HG02763 (cell line): ENCODE measurements at regions not wholly inside any gene's neighbourhood (a gene's known extent, or its start where the extent isn't known, plus 50 kb on each side); places are given as distances from the start of the nearest gene placed in this dataset.

Experiments
- ATAC-seq: cut with Tn5 transposase; IDR thresholded peaks from one replicate; pipeline ENCODE4 v1.9.1; 2021; ENCODE audit warnings: mild to moderate bottlenecking, moderate library complexity; ENCODE audit not compliant: unreplicated experiment

DNA sequence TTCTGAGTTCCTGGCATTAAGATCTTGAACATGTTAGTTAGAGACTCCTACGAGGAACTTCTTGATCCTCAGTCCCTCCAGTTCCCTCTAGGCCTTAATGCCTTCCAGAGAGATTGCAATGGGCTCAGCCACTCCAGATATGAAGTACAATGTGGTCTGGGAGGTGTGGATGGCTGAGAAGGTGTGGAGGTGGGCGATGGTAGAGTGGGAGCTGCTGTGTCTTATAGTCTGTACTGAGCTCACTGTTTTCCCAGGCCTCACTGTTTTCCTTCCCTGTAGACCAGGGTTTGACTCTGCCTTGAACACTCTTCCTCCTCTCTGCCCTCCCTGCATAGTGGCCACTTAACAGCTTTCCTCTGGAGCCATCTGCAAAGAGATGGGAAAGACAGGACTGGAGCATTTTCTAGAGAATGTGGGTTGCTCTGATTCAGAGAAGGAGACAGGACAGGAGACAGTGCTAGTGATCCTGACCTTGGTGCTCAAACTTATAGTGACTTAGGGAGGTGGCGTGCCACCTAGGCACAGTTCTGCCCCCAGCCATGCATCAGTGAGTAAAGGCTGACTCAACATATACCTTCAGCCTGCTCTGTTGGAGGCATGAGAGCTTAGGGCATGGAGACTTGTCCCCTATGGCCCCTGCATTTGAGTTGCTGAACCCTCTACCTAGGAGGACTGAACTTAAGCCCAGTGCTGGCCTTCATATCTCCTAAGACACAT, 129.7 kb downstream of the TDRD15 start:
- no peak for ATAC-seq

DNA sequence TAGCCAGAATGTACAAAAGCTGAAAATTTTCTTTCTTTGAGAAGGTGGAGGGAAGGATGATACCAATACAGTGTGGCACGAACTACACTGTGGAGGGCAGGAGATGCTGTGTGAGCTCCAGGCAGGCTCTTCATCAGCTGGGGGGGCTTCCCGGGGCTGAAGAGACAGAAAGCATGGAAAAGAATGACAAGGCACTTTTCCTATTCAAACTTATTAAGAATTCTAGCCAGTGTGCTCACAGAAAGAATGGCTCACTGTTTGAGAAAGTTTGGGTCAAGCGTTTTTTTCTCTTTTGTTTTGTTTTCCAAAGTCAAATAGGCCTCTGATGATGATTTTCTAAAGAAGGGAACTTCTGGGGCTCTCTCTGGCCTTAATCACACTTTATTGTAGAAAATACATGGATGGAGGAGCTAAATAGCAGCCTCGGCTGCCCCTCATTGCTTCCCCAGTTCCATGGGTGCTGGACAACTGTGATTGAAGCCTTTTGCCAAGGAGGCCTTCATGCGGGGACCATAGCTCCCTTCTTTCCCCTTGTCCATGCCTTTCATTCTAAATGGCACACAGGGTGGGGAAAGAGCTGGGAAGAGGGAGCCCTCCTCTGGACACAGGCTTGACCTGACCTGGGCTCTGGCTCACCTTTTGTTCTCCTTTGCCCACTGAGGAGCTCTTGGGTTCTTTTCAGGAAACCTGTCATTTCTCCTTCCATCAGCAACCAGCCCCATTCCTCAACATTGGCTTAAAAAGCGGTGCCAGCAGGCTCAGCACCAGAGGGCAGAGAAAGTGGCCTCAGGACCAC, 130.6 kb downstream of the TDRD15 start:
- ATAC-seq: no peak

DNA sequence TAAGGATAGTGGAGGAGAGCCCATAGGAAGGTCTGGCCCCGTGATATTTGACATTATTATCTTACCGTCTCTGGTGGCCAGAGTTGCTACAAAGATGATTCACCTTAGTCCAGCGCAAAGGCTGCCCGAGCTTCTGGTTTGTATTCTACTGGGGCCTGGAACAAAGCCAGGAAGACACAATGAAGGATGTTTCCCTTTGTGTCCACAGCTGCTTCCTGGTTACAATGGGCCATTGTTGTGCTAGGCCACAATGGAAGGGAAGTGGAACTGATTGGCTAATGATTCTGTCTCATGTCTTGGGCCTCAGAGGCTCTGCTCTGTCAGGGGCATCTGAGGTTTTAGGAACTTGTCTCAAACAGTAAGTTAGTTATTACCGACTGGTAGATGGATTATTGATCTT, 132.2 kb downstream of the TDRD15 start:
- ATAC-seq: peak; percentile 81

DNA sequence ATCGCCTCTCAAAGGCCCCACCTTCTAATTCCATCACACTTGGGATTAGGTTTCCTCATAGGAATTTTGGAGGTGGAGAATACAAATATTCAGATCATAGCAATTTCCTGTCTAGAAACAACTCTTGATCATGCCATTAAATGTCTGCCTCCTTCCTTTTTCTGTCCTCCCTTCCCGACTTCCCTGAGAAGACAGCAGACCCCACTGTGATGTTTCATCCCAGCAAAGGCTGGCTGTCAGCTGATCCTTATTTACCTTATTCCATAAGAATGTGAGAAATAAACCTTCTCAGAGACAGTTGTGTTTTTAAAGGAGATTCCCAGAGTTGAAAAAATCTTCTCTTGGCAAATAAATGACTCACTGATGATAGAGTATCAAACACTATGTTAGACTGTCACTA, 133.9 kb downstream of the TDRD15 start:
- no peak for ATAC-seq

DNA sequence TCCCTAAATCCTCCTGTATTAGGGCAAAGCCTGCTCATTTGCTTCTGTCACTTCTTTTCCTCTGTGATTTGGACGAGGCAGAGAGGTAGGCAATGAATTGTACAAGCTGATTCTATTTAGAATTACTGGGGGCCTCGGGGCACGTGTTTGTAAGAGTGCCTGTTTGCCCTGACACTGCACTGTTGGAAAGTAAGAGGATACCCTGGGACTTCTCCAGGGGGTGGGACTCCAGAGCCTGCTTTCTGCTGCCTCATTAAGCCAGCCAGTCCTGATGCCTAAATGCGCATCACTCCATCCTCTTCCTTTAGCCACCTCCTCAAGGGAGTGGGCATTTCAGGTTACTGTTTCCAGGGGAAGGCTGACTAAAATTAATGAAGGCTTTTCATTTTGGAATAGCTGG, 134.3 kb downstream of the TDRD15 start:
- no peak for ATAC-seq

DNA sequence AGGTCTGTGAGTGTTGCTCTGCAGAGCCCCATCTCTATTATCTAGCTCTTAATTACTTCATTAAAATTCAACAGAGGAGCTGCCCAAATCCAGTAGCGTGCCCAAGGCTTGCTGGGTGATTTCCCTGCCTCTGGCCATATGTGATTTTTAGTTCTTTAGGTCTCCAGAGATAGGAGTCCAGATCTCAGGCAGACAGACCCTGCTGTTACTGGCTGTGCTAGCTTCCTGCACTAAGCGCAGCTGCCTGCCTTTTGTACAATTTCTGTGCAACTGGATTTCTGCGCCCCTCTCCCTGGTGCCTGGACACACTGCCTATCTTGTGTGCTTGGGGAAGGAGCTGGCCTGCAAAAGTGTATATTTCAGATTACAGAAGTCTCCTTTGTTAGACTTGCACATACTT, 136.5 kb downstream of the TDRD15 start:
- no peak for ATAC-seq

DNA sequence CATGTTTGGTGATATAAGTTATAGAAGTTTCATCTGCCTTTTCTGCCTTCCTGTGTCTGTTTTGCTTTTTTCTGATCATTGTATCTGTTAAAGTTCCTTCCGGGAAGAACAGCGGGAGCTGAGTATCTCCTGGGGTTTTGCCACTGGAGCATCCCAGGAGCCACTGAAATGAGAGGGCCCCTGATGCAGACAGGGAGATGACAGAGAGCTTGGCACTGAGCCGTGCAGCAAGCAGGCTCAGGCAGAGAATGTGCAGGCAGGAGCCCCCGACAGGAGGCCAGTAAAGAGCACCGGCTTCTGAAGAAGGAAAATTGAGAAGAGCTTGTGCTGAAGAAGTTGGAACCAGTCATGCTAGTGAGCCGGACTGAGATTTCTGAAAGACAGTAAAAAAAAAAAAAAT, 137.8 kb downstream of the TDRD15 start:
- no peak for ATAC-seq

DNA sequence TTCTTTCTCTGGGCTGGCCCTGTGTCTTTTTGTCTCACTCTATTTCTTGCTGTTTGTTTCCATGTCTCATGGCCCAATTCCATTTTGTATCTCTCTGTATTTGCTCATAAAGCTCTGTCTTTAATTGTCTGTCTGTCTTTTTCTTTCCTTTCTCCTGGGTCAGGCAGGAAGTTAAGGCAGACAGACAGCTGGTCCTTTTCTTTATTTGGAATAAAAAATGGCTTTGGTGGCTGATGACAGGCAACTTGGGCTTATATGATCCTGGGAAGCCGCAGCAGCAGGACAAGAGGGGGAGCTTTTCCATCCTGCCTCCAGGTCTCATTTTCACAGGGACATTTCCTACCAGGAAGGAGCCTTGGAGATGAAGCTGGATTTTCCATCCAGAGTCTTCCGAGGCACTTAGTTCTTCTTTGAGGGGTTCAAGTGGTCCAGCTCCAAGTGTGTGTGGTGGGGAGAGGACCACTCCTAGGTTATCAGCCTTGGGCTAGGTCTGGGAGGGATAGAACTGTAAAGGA, 138.7 kb downstream of the TDRD15 start:
- no peak for ATAC-seq

DNA sequence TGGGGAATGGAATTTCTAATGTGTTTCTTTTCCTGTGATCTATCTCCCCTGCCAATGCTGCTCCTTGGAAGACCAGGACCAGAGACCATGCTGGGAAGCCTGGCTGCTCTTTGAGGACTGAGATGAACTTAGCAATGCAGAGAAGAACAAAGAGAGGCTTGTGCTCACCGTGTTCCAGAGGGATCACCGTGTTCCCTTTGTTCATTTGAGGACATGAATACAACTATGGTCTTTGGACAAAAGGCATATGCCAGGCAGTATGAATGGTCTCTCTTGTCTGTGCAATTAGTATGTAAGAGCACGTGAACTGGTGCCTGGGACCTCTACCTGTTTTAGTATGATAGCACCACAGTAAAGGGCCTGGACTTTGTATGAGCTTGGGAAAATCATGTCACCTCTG, 139.9 kb downstream of the TDRD15 start:
- no peak for ATAC-seq

DNA sequence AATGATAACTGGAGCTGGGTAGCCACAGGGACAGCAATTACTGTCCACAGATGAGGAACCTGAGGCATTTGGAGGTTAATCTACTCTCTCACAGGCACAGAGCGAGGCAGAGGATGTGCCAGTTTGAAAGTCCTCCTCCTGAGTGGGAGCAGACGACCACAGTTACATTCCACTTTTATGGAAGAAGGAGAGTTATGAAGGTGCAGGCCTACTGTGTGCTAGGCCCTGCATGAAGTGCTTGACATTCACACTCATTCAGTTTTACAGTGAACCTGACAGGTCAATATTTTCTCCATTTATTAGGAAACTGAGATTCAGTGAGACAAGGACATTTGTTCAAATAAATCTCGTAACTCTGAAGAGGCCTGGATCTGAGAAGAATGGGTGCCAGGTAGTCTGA, 142.0 kb downstream of the TDRD15 start:
- ATAC-seq: no peak

DNA sequence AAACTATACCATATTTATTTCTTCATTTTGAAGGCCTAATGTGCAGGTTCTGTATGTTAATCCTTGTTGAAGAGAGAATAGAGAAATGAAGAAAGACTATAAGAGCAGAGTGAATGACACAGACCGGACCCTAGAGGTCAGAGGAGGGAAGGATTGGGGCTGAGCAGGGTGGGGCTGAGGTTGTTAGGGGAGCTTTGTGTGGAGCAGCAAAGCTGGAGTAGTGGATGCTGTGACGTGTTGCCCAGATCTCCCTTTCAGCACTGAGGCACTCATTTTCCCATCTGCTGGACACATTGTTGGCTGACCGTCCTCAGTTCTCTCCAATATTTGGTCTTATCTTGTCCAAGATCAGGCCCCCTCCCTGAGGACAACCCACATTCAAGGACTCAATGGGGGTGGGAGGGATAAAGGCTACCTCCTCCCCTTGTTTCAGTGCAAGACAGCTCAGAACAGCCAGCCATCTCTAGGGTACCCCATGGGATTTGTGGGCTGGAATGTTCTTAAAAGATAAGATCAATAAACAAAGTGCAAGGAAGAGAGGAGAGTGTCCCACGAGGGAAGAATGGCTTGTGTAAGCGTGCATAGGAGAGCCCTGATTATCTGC, 143.6 kb downstream of the TDRD15 start:
- ATAC-seq: no peak

DNA sequence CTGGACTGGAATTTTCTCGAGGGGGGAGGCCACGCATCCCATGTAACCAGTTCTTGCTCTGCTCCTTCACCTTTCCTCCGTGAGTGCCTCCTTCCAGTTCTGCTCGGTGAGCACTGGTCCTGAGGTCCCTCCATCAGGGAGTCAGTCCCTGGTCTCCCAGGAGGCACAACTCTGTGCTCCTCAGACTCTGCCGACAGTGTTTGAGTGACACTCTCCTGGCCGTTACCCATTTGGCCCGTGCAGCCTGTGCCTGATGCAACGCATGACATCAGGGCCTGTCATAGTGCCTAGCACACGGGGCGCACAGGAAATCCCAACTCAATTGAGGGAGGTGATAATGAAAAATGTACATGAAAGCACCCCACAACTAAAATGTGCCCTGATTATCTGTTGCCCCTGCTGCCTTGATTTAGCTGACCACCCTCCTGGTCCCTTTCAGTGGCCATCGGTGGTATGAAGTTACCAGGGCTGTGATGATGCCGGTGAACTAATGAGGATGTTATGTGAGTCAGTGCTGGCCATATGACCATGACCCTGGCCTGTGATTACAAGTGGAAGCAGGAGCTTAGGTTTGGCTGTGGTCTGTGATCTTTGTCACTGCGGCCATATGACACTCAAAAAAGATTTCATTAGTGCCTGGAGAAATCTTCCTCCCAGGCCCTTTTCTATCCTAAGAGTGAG, 144.6 kb downstream of the TDRD15 start:
- ATAC-seq: no peak

DNA sequence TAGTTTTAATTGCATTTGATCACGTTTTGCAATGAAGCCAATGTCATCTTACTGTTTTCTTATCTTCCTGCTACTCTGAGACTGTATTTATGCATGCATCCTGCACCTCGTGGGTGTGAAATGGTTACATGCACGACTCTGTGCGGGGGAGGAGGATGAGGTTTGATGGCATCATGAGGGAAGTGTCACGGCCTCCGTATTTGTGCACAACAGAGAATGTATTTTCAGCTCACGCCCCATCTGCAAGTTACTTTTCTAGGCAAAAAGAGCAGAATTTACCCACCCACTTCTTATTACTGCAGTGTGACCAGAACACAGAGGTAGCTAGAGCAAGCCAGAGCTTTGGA, 145.1 kb downstream of the TDRD15 start:
- no peak for ATAC-seq

DNA sequence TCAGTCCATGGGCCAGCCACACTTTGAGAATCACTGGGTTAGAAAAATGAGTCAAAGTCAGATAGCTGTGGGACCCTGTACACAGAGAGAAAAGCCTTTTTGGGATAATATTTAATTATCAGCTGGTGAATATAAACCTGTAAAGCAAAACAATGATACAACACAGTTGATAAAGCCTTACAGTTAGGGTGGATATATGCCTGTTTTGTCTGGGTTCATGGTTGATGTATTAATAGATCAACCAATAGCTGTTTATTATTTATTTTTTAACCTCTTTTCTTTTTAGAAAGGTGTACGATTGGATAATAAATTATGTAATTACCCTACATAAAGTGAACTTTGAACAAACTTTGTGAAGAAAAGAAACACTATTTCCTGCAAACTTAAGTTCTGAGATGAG, 145.6 kb downstream of the TDRD15 start:
- ATAC-seq: no peak

DNA sequence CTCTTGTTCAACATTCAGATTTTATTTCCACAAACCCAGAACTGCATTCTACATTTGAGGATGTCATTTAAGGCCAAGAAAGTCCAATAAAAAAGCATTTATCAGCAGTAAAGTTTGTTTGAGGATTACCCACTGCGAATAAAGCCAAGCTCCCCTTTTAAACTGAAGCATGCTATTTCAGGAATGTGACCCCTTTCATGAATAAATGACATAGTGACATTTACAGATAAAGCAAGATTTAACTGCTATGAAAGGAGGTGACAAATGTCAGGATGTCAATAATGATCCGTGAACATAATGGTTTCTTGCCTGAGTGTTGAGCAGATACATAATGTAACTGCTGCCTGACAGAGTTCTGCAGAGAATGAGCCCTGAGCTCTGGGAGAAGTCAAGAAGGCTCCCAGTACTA, 146.3 kb downstream of the TDRD15 start:
- ATAC-seq: no peak

DNA sequence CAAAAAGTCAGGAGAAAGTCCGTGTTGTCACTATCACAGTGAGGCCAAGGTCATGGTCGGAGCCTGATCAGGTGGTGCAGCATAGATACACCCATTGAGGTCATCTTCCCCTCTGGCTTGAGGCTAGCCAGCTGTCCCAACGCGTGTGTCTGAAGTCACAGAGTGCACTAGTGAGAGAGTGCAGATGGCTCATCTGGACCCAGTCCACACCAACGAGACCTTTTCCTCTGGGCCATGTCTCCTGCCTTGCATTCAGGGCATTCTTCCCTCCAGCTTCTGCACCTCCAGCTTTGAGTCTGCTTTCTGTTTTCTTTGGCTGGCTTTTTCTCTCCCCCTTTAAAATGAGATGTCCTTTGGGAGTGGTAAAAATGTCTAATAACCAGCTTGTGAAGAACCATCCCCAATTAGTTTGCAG, 146.9 kb downstream of the TDRD15 start:
- no peak for ATAC-seq

DNA sequence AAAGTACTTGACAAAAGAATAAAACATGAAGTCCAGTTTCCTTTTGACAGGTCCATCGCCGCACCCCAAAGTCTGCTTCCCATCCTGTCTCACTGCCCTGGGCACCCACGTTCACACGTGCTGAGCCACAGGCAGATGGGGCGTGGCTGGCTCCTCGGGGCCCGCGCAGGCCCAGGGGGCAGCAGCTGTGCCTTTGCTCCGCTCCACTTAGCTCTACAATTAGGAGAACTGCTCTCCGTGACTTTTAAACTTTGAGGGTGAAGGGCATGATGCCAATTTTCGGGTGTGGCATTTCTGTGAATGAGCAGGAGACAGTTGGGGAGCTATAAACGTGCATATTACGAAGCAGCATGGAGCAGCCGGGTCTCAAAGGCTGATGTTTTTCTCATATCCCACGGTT, 152.4 kb downstream of the TDRD15 start:
- no peak for ATAC-seq

DNA sequence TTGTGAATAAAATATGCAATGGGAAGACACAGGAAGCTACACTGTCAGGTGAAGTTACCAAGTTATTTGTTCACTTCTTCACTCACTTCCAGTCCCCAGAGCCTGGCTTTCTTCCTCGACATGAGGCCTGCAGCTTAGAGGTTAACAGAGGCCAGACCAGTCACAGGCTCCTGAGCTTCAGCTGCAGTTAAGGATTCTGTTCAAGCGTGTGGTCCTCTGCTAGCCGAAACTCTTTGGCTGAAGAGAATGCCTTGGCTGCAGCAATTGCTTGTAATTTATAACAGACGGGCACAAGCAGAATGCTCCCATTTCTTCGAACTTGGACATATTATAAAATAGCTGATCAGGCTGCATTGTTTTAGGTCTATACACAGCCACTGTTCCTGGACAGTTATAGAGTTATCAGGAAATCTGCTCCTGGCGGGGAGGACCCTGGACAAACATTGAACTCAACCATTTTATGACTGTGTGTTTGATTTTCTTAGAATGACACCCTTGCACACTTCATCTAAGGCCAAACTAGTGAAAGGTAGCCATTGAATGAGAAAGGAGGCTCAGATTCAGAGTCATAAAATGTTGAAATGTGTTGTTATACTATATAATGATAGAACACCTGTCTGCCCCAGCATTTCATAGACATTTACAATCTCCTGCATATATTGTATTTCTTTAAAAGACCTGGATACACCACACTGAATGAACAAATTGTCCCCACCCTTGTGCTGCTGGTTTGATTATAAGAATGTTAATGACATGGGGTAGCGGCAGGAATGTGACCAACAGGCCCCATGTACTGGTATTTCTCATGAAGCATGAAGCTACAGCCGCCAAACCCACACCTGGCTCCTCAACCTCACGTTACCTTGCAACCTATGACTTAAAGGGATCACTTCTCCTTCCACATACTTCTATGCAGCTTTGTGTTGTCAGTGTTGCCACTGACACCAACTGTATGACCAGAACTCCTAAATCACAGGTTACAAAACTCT, 153.6 kb downstream of the TDRD15 start:
- no peak for ATAC-seq

DNA sequence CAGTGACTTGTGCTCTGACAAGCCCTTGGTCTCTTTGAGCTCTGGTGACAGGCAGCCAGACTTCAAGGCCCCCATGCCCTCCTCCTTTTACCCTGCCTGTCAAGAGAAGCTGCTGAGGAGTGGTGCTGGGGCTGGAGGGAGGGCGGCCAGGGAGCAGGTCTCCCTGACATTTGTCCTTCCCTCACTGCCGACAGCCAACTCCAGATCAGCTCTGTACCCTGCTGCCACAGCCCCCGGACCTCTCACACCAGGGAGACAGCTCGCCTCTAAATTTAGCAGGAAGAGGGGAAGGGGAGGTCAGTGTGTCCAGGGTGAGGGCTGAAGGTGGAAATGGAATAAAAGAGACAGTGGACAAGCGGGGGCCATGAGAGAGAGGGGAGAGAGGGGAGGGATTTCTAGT, 155.8 kb downstream of the TDRD15 start:
- no peak for ATAC-seq

DNA sequence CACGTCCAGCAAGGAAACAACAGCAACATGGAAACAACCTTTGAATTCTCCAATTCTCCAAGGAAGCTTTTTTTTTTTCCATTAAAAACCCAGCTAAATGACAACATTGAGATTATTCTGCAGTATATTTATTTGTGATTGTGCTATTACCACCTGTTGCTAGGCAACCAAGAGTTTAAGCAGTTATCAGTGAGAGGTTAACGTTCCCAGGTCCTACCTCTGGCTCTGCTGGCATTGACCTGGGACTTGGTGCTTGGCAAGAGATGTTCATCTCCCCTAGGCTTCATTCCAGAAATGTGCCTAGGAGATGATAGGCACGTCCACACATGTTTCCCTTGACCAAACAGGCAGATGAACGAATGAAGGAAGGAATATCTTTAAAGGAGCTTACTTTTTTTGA, 157.0 kb downstream of the TDRD15 start:
- ATAC-seq: no peak
